GM23248 (cell line): ENCODE measurements at regions not wholly inside any gene's neighbourhood (a gene's known extent, or its start where the extent isn't known, plus 50 kb on each side); places are given as distances from the start of the nearest gene placed in this dataset.

Experiments used
- EZH2 ChIP-seq: fragments of 200-600 bp; sonication (generic); IDR thresholded peaks from 2 replicates; pipeline ENCODE4 v1.6.1; 2018; ENCODE audit warnings: antibody characterized with exemption, mild to moderate bottlenecking; ENCODE audit not compliant: insufficient read depth, poor library complexity, severe bottlenecking
- EZH2phosphoT487 ChIP-seq: fragments of 200-600 bp; sonication (generic); IDR thresholded peaks from 2 replicates; pipeline ENCODE4 v1.6.1; 2018; ENCODE audit warnings: antibody characterized with exemption, moderate library complexity, mild to moderate bottlenecking, low read depth; ENCODE audit not compliant: insufficient read depth

DNA sequence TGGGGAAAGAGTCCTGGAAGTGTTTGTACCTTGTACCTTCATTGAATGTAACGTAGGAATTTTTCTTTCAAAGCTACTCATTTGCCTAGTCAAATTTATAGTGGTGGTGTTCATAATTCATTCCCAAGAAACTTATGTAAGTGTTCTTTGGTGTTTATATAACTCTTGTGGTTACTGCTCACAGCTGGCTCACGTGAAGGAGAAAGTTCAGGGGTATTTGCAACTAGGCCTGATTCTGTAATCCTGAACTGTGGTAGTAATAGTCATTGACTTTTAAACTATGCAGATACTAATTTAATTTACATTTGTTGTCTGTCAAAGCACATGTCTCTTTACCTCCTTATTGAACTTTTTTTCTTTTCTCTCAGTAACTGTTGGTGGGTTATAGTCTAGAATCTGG, 50.5 kb upstream of the TEX264 start:
- TF ChIP-seq EZH2phosphoT487 (no peak), EZH2 (no peak)
